ENCODE measurements at regions not wholly inside any gene's neighbourhood (a gene's known extent, or its start where the extent isn't known, plus 50 kb on each side); places are given as distances from the start of the nearest gene placed in this dataset.
"Not testable (repeated sequence)": the region's sequence is repeated elsewhere in the genome, so short reads cannot be mapped to it uniquely, and the experiment has no call there.

GRCh38 chr2:106339609-106340008 is 128.6 kb downstream of the RGPD3 start:
- no peak for DNase-seq (ENCODE audit: low read depth)
- no peak overlapping the region for H3K4me3 ChIP-seq (ENCODE audit: low read depth, low read length)

GRCh38 chr2:106339132-106339531 is 129.1 kb downstream of the RGPD3 start:
- no peak overlapping the region for H3K4me3 ChIP-seq (ENCODE audit: low read depth, low read length)
- no peak for DNase-seq (ENCODE audit: low read depth)

- no peak overlapping the region for H3K4me3 ChIP-seq (ENCODE audit: low read depth, low read length)
These were observed 130.2 kb downstream of the RGPD3 start for GRCh38 chr2:106338043-106338442.

DNA sequence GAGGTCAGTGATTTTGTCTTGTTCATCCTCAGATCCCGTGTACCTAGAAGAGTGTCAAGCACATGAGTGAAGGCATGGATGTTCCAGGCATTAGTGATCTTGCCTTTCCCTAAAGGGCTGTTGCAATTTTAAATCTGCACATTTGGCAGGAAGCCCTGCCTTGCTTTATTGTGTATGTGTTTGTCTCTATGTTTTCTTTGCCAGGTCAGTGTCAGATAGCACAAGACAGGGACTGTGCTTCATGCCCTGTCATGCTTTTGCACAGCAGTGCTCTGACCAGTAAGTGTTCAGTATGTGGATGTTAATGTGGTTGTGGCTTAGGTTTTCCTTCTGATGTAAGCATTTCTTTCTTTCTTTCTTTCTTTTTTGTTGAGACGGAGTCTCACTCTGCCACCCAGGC is 131.5 kb downstream of the RGPD3 start:
- H3K4me3 ChIP-seq (ENCODE audit: low read depth, low read length): no peak overlapping the region
- DNase-seq (ENCODE audit: low read depth): no peak

More at GRCh38 chr2:106338043-106338442, 130.2 kb downstream of the RGPD3 start:
- no peak for DNase-seq (ENCODE audit: low read depth)

GRCh38 chr2:106336108-106336507 is 132.1 kb downstream of the RGPD3 start:
- no peak for DNase-seq (ENCODE audit: low read depth)
- no peak overlapping the region for H3K4me3 ChIP-seq (ENCODE audit: low read depth, low read length)

- no peak overlapping the region for H3K4me3 ChIP-seq (ENCODE audit: low read depth, low read length)
- DNase-seq (ENCODE audit: low read depth): no peak
These were observed 133.4 kb downstream of the RGPD3 start for GRCh38 chr2:106334802-106335201.

- H3K4me3 ChIP-seq (ENCODE audit: low read depth, low read length); DNase-seq (ENCODE audit: low read depth): not testable (repeated sequence)
These were observed 134.8 kb downstream of the RGPD3 start for GRCh38 chr2:106333253-106333873.

DNA sequence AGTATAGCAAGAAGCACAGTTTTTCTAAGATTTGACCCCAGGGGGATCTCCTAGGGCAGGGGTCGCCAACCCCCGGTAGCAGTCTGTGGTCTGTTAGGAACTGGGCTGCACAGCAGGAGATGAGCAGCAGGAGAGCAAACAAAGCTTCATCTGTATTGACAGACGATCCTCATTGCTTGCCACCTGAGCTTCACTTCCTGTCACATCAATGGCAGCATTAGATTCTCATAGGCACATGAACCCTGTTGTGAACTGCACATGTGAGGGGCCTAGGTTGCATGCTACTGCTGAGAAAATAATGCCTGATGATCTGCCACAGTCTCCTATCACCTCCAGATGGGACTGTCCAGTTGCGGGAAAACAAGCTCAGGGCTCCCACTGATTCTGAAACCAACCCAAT is 136.2 kb downstream of the RGPD3 start:
- no peak overlapping the region for H3K4me3 ChIP-seq (ENCODE audit: low read depth, low read length)

DNA sequence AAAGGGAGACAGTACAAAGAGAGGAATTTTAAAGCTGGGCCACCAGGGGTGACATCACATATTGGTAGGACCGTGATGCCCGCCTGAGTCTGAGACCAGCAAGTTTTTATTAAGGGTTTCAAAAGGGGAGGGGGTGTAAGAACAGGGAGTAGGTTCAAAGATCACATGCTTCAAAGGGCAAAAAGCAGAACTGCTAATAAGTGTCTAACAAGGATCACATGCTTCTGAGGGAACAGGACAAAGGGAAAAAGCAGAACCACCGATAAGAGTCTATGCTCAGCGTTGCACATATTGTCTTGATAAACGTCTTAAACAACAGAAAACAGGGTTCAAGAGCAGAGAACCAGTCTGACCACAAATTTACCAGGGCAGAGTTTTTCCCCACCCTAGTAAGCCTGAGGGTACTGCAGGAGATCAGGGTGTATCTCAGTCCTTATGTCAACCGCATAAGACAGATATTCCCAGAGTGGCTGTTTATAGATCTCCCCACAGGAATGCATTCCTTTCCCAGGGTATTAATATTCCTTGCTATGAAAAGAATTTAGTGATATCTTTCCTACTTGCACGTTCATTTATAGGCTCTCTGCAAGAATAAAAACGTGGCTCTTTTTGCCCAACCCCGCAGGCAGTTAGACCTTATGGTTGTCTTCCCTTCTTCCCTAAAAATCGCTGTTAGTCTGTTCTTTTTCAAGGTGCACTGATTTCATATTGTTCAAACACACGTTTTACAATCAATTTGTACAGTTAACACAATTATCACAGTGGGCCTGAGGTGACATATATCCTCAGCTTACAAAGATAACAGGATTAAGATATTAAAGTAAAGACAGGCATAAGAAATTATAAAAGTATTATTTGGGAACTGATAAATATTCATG is 136.5 kb upstream of the UXS1 start:
- not testable (repeated sequence) for H3K4me3 ChIP-seq (ENCODE audit: low read depth, low read length); DNase-seq (ENCODE audit: low read depth)

More for the DNA sequence above, 136.2 kb downstream of the RGPD3 start:
- DNase-seq (ENCODE audit: low read depth): no peak

DNA sequence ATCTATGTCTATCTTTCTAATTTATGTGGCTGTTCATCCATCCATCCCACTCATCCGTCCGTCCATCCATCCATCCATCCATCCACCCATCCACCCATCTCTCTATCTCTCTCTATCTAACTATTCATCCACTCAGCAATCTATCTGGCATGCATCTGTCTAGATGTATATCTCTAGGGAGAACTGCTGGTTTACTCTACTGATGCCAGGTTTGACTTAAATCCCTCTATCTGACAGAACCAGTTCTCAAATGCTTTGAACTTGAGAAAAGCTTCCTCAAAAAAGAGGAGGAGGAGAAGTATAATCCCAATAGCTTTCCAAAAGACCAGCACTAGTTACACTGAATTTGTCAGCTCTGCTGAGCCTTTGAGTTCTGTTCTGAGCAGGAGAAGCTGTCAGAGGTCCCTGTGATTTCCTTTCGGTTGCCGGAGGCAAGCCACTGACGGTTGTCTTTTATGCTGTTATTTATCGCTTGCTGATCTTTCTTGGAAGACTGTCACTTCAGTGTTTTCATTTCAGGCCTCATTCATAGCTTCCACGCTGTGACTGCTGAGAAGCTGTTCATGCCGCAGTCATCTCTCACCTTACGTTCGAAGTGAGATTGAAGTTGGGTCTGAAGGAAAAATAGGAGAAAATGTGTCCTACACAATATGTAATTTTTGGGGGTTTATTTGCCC is 129.4 kb upstream of the UXS1 start:
- no peak for DNase-seq (ENCODE audit: low read depth)
- no peak overlapping the region for H3K4me3 ChIP-seq (ENCODE audit: low read depth, low read length)

DNA sequence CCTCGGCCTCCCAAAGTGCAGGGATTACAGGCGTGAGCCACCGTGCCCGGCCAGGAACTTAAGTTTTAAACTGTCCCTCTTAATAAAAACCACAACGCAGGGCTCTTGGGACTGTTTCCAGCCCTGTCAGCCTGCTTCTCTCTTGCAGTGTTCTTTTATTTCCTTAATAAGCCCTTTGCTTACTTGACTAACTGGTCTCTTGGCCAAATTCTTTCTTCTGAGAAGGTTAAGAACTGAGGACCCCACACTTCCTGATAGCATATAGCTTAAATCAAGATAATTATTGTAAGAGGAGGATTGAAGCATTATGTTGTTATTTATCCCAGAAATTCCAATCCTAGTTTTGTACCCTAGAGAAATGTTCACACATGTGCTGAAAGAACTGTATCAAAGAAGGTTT is 128.2 kb upstream of the UXS1 start:
- H3K4me3 ChIP-seq (ENCODE audit: low read depth, low read length): no peak overlapping the region
- DNase-seq (ENCODE audit: low read depth): no peak

GRCh38 chr2:106320439-106320838 is 126.3 kb upstream of the UXS1 start:
- not testable (repeated sequence) for H3K4me3 ChIP-seq (ENCODE audit: low read depth, low read length); DNase-seq (ENCODE audit: low read depth)

DNA sequence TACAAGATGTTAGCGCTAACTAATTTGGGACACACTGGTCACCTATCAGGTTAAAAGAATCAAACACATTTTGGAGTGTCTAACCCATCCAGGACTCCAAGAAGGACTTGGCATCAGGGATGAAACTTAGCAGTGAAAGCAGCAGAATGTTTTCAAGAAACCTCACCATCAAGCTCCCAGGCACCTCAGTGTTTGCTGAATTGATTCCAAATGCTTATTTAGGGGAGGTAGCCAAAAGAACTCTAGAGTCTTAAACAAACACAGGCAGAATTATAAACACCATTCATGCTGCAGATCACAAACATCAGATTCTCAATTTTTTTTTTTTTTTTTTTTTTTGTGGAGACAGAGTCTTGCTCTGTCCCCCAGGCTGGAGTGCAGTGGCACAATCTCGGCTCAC is 122.8 kb upstream of the UXS1 start:
- no peak overlapping the region for H3K4me3 ChIP-seq (ENCODE audit: low read depth, low read length)
- DNase-seq (ENCODE audit: low read depth): no peak

DNA sequence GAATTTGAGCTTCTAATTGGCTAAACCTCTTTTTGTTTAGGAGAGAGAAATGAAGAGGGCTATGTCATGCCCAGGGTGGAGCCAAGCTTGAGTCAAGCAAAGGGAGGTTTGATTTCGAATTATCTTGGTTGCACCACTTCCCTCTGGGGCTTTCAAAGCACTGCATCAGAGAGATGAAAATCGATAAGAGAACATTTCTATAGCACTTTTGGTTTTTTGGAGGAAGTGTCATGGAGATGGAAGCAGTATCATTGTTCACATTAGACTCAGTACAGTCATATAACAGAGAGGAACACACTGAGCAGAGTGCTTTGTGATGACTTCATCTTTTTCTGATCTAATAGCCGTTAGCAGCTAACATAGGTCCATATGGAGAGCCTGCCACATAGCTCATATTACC is 120.3 kb upstream of the UXS1 start:
- no peak overlapping the region for H3K4me3 ChIP-seq (ENCODE audit: low read depth, low read length)
- DNase-seq (ENCODE audit: low read depth): no peak

GRCh38 chr2:106311041-106311370 is 116.9 kb upstream of the UXS1 start:
- no peak for DNase-seq (ENCODE audit: low read depth)
- no peak overlapping the region for H3K4me3 ChIP-seq (ENCODE audit: low read depth, low read length)

- no peak for DNase-seq (ENCODE audit: low read depth)
- no peak overlapping the region for H3K4me3 ChIP-seq (ENCODE audit: low read depth, low read length)
These were observed 113.8 kb upstream of the UXS1 start for GRCh38 chr2:106307860-106308259.

- DNase-seq (ENCODE audit: low read depth): no peak
These were observed 112.3 kb upstream of the UXS1 start for GRCh38 chr2:106306387-106306786.

GRCh38 chr2:106304612-106305184 is 110.6 kb upstream of the UXS1 start:
- H3K4me3 ChIP-seq (ENCODE audit: low read depth, low read length): no peak overlapping the region
- DNase-seq (ENCODE audit: low read depth): no peak

More at GRCh38 chr2:106306387-106306786, 112.3 kb upstream of the UXS1 start:
- H3K4me3 ChIP-seq (ENCODE audit: low read depth, low read length): no peak overlapping the region

- DNase-seq (ENCODE audit: low read depth): no peak
These were observed 105.6 kb upstream of the UXS1 start for GRCh38 chr2:106299696-106300095.

GRCh38 chr2:106296182-106296815 is 102.2 kb upstream of the UXS1 start:
- no peak overlapping the region for H3K4me3 ChIP-seq (ENCODE audit: low read depth, low read length)
- DNase-seq (ENCODE audit: low read depth): no peak

More at GRCh38 chr2:106299696-106300095, 105.6 kb upstream of the UXS1 start:
- H3K4me3 ChIP-seq (ENCODE audit: low read depth, low read length): no peak overlapping the region

Data from skeletal muscle cell (primary cell).